Spleen (tissue), 7 donors: ENCODE measurements at regions not wholly inside any gene's neighbourhood (a gene's known extent, or its start where the extent isn't known, plus 50 kb on each side); places are given as distances from the start of the nearest gene placed in this dataset.

Experiments
- POLR2A ChIP-seq, 3 donors: fragments of 450-650 bp; IDR thresholded peaks; one replicate each; pipeline ENCODE4 v1.5.1; 2017; ENCODE audit warnings: antibody characterized with exemption in 3 of 3, mild to moderate bottlenecking in 1 of 3
- TF ChIP-seq, protein P1 (sequence below), 11 experiments: fragments of 200-600 bp in 7 of 11; fragments of 450-650 bp in 4 of 11; sonication (generic) in 4 of 11; IDR thresholded peaks in 8 of 11; conservative IDR thresholded peaks in 3 of 11; 1 replicate in 7 of 11; 2 replicates in 4 of 11; pipeline versions ENCODE4 v1.4.0 to v1.8.0; 2016 to 2021; ENCODE audit warnings: antibody characterized with exemption in 11 of 11, inconsistent platforms in 4 of 11, mild to moderate bottlenecking in 1 of 11
- donor health status: DM: no; HTN: no; CAD: no; lungs with moderate emphysema.
- donor health status: DM: no; HTN: no; CAD: no.
- donor health status: DM: no; HTN: no; CAD: no.

DNA sequence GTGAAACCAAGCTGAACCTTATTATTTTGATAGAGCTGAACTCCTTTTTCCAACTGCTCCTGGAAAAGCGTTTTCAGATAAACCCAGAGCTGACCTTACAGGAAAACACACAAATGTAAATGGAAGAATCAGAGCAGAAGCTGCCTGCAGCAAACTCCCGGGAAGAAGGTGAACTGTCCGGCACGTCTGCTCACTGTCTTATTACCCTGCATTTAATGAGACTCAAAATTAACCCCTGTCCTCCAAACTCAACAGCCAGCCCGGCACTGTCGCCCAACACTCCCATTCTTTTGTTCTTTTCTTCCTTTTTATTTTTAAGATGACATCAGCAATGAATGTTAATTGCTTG is 1046.9 kb upstream of the FLRT2 start:
- TF ChIP-seq POLR2A (IDR thresholded peaks at IDR 0.05), result no peak
- TF ChIP-seq, protein P1, sequence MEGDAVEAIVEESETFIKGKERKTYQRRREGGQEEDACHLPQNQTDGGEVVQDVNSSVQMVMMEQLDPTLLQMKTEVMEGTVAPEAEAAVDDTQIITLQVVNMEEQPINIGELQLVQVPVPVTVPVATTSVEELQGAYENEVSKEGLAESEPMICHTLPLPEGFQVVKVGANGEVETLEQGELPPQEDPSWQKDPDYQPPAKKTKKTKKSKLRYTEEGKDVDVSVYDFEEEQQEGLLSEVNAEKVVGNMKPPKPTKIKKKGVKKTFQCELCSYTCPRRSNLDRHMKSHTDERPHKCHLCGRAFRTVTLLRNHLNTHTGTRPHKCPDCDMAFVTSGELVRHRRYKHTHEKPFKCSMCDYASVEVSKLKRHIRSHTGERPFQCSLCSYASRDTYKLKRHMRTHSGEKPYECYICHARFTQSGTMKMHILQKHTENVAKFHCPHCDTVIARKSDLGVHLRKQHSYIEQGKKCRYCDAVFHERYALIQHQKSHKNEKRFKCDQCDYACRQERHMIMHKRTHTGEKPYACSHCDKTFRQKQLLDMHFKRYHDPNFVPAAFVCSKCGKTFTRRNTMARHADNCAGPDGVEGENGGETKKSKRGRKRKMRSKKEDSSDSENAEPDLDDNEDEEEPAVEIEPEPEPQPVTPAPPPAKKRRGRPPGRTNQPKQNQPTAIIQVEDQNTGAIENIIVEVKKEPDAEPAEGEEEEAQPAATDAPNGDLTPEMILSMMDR (IDR thresholded peaks at IDR 0.05 in 8 of 11, conservative IDR thresholded peaks at IDR 0.05 in 3 of 11), result no peak
